ENCODE measurements at regions not wholly inside any gene's neighbourhood (a gene's known extent, or its start where the extent isn't known, plus 50 kb on each side); places are given as distances from the start of the nearest gene placed in this dataset.

DNA sequence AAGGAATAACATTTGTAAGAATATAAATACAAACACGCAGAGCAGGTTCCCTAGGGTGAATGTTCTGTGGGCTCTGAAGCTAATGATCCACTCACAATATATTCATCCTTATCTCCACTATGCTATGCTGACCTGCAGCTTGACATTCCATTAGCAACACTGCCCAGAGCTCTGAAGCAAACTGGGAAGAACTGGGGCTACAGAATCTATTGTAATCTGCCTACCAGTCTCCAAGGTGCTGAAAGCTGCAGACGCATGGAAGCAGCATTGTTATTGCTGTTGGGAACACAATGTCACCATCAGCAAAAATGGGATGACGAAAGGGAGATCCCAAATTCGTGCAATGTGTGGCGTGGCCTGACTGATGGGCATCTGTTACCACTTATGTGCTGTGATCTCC lies 316.7 kb upstream of the RORA start:
- intact Hi-C loops (cut with micrococcal nuclease): no loop called here

DNA sequence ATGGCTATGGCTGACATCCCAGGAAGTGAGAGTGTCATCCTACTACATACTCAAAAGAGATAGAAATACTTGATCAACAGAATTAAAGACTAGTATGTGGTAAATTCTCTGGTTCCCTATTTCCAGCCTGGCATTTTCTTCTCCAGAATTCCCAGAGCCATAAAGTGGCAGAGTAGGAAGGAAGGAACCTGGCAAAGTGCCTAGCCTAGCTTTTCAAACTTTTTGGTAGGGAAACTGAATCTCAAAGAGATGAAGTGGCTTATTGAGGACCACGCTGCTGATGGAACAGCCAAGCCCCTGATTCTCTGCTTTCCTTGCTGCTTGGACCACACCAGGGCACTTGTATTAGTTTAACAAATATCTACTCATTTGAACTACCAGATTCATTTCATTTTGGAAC lies 312.4 kb upstream of the RORA start:
- intact Hi-C loops (cut with micrococcal nuclease): no loop called here

GRCh38 chr15:61537337-61537736 lies 308.2 kb upstream of the RORA start:
- intact Hi-C loops (cut with micrococcal nuclease): no loop called here

- intact Hi-C loops (cut with micrococcal nuclease): no loop called here
These were observed 305.9 kb upstream of the RORA start for GRCh38 chr15:61534986-61535385.

GRCh38 chr15:61530769-61531168 lies 301.7 kb upstream of the RORA start:
- intact Hi-C loops (cut with micrococcal nuclease): no loop called here

DNA sequence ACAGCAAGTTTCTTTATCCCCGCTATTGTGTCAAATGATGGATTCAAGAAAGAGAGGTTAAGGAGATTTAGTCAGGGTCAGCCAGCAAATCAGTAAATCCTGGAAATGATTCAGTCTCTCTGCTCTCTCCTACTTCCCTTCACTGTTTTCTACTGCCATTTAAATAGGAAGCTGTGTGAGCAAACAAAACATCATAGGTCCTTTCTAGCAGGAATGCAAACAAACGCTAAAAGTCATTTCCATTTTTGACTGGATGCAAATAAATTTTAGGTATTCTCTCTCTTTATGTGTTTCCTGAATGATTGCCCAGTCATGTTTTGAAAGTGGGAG lies 299.4 kb upstream of the RORA start:
- intact Hi-C loops (cut with micrococcal nuclease): no loop called here

- intact Hi-C loops (cut with micrococcal nuclease): no loop called here
These were observed 298.9 kb upstream of the RORA start for GRCh38 chr15:61527836-61528580.

DNA sequence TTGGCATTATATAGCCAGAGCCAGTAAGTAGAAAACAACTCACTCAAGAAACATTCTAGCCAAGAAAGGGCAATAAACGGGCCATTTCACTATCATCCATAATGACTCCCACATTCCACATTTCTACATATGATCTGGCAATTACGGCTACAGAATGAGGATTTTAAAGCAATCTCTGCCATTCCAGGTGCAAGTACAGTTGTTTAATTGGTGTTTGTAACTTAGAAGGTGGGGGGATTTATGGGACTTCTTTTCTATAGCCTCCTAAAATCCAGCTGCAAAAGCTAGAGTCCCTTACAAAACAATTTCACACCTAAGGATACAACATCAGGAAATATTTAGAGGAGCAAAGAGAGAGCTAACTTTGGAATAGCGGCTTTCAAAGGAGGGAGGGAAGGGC lies 295.4 kb upstream of the RORA start:
- intact Hi-C loops (cut with micrococcal nuclease): no loop called here

GRCh38 chr15:61524086-61524485 lies 295.0 kb upstream of the RORA start:
- intact Hi-C loops (cut with micrococcal nuclease): no loop called here

DNA sequence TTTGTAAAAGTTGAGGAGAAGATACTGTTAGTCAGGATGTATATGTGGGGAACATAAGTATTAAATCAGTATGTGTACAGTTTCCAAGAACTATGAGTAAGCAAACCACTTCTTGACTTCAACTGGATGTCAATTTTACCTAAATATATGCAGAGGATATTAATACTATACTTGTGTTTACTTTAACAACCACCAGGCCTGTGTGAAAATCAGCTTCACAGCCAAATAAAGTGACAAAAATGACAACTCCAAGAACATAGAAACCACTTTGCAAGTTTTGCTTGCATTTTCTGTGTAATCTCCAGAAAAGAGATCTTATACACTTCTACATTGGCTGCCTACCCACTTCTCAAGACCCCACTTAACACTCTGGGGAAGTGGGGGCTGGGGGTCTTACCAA lies 293.3 kb upstream of the RORA start:
- intact Hi-C loops (cut with micrococcal nuclease): no loop called here

DNA sequence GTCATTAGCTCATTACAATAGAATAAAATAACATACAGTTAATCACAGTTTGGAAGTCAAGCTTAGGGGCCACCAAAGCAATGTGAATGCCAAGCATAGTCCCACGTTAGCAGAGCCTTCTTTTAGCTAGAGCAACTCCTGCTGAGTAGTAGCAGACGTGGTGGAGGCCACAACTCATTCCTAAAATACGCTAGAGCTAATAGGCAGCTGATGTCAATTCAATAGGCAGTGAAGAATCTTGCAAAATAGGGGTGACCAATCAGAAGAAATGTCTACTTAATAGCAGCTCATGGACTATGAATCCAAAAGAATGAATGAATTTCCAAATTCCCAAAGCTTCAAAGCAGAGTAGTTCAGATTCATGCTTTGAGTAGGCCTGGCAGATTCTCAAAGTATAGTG lies 292.9 kb upstream of the RORA start:
- intact Hi-C loops (cut with micrococcal nuclease): no loop called here

DNA sequence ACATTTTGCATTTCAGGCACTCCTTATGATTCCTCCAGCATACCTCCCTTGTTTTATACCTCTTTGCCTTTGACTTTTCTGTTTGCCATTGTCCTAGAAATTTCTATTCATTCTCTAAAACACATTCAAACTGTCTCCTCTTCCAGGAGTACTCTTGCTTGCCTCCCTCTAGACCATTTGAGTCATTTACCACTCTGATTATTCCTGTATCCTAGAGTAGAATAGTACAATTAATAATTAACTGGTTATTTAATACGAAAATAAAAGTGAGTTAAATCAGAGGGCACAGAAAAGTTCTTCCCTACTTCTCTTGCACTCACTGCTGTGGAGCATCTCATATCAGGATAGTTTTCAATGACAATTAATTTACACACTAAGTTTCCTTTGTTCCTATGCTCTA lies 290.2 kb upstream of the RORA start:
- intact Hi-C loops (cut with micrococcal nuclease): no loop called here

DNA sequence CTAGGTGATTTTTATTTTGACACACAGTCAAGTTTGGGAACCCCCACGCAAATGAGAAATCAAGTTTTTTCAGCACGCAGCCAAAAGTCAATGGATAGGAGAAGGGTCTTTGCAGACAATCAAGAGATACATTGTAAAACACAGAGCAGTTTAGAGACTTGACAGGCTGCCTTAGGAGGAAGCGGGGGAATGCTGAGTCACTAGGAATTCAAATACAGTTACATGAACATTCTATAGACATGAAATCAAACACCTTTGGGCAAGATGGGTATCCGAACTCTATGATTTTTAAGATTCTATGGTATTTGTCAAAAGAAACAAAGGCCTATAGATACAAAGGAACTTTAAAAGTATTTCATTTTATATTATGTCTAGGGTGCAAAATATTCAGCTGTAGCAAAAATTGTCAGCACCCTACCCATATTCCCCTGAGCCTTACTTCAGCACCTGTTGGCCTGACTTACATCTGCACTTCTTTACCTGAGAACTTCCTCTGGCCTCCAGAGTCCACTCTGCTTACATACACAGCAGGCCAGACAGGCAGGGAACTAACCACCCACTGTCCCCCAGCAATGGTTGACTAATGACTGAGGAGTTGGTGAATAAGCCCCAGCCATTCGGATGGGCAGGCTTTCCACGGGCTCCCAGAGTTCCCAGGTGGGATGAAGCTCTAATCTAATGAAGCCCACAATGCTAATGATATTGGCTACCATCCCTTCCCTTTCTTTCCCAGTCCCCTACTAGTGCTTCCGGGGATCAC lies 289.3 kb upstream of the RORA start:
- intact Hi-C loops (cut with micrococcal nuclease): no loop called here

DNA sequence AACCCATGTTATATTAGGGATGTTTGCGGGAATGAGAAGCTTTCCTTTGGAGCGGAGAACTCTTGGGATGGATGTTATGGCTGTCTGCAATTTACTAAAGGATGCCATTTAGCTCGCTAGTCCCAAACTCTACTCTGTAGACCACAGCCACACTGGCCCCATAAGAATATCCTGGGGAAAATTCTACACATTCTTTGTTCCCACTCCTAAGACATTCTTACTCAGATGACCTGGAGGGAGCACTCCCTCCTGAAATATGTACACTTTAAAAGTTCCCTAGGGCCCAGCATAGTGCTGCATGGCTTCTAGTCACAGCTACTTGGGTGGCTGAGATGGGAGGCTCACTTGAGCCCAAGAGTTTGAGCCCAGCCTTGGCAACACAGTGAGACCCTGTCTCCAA lies 288.7 kb upstream of the RORA start:
- intact Hi-C loops (cut with micrococcal nuclease): no loop called here

DNA sequence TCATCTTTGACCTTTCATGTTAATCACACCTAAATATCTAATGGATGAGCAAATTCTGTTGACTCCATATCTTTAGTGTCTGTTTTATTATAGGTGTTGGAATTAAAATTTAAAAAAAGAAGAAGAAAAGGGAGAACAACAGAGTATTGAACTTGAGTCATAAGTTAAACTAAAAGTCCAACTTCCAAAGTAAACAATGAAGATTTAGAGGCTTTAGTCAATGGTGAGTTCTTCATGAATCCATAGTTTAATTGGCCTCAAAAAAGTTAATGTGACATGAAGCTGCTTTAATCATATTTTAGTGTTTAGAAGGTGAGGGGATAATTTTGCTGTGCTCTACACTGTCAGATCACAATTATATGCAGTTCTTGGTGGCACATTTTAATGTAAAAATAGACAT lies 288.2 kb upstream of the RORA start:
- intact Hi-C loops (cut with micrococcal nuclease): no loop called here

GRCh38 chr15:61511756-61512155 lies 282.7 kb upstream of the RORA start:
- intact Hi-C loops (cut with micrococcal nuclease): no loop called here

GRCh38 chr15:61511089-61511488 lies 282.0 kb upstream of the RORA start:
- intact Hi-C loops (cut with micrococcal nuclease): no loop called here

DNA sequence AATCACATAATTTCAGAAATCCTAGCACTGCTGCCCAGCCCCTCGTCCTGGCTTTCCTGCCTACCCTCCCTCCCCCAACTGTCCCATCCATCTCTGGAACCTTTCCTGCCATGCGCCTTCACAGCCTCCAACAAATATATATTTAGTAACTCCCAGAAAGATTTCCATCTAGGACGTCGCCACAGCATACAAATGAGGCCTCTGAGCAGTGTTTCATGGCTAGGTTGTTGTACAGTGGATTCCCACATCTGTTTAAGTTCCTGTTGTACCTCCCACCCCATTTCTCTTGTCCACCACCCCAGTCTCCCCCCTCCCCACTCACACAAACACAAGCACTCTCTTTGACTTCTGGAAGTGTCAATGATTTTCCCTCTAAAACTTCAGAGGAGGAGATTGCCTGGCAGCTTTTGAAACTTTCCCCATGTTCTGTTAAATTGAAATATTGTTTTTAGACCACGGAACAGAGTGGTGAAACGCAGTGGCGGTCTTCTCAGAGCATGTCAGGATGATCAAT lies 280.3 kb upstream of the RORA start:
- intact Hi-C loops (cut with micrococcal nuclease): no loop called here

GRCh38 chr15:61503383-61503969 lies 274.4 kb upstream of the RORA start:
- intact Hi-C loops (cut with micrococcal nuclease): no loop called here

- intact Hi-C loops (cut with micrococcal nuclease): no loop called here
These were observed 272.8 kb upstream of the RORA start for GRCh38 chr15:61501815-61502389.

DNA sequence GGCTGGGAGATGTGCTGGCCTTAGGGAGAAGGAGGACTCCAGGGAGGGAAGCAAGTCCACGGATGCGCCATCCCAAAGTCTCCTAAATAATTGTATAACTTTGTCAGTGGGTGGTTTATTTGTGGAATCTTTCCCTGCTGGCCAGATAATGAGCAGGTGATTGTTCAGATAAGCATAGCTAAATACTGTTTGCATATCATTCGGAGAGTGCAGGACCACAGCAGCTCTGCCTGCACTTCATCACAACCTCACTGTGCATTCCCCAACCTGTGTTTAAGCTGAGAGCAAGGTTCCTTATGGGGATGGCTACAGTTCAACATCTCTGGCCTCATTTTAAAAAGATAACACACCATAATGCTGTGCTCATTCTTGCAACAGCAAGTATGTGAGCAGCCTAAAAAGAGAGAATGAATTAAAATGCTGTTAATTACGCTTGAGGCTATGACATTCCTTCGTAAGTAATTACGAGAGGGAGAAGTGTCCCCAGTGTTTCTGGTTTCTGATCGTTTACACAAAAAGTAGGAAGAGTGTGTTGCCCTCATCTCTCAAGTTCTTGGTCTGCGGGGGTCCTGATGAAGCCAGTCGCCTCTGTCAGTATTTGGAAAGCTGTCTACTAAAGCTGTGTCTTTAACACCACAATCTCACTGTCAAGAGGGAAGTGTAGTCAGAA lies 272.0 kb upstream of the RORA start:
- intact Hi-C loops (cut with micrococcal nuclease): no loop called here

GRCh38 chr15:61500523-61500922 lies 271.4 kb upstream of the RORA start:
- intact Hi-C loops (cut with micrococcal nuclease): no loop called here
